Renal cortex interstitium (tissue), 11 donors: ENCODE measurements at regions not wholly inside any gene's neighbourhood (a gene's known extent, or its start where the extent isn't known, plus 50 kb on each side); places are given as distances from the start of the nearest gene placed in this dataset.

Source experiments
- DNase-seq, 11 donors: peaks; one replicate each; pipeline ENCODE4 v3.0.0-alpha.2; 2013; ENCODE audit warnings: low read depth in 9 of 11, low spot score in 4 of 11; ENCODE audit errors: extremely low read depth in 1 of 11

- DNase-seq, result no peak
Observed at GRCh38 chr2:164323978-164324377, 297.3 kb downstream of the GRB14 start.

DNA sequence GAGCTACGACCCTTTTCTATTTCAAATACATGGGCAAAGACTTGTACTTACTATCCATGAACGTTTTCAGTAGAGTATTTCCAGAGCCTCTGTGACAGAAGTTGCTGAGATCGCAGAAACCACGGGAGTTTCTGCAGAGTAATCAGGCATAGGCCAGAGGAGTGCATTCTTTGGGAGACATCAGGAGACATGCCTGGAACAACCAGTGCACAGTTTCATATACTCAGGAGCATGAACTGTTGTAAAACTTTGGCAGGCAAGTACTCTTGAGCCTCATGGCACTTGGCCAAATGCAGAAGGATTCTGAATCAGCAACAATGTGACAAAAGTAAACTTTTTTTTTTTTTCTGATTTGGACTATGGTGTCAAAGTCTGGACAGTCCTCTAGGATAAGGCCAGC lies 307.1 kb downstream of the GRB14 start:
- DNase-seq, result peak in 5 of 11 donors; percentile 3 to 22 (median 7)

- no peak for DNase-seq
Observed at GRCh38 chr2:164306872-164307271, 314.4 kb downstream of the GRB14 start.

GRCh38 chr2:164302786-164303185 lies 318.5 kb downstream of the GRB14 start:
- no peak for DNase-seq

DNA sequence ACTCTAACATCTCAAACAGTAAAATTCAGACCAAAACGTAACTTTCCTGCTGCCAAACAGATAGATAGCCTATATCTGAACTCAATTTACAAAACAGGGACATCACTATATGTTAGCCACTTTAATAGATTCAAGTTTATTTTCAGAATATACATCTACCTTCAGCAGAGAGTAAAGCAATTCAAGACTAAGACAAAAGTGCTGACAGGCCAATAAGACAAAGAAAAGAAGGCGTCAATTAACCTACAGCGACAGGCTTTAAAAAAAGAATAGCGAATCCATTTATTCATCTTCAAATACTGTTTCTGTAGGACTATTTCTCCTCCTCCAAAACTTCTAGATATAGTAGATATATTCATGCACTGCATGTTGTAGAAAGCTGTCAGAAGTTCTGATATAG lies 333.0 kb downstream of the GRB14 start:
- no peak for DNase-seq

DNA sequence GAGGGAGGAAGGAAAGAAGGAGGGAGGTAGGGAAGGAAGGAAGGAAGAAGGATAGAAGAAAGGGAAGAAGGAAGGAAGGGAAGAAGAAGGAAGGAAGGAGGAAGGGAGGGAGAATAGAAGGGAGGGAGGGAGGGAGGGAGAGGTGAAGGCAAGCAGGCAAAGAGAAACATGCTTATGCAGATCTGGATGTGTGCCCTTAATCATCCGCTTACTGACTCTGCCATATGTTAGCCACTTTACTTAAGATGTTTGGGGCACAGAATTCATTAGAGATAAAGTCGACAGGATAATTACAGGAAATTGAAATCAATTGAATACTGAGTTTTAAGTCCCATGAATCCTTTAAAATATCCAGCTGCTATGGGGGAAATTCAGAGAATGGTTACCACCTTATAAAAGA lies 334.2 kb downstream of the GRB14 start:
- no peak for DNase-seq

DNA sequence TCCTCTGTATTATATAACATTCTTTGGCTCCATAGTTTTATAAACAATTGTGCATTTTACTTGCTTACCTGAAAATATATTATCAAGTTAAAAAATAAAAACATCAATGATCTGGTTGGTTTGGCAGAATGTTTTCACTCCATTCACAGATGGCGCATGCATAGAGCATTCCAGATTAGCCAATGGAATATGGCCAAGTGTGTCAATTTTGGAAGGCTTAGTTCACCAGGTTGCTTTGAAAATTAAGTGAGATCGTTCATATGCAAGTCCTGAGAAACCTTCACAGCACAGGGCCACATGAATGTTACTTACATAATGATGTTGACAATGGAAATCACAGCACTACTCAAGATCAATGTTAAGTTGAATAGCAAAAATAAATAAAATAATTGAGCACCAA lies 335.7 kb downstream of the GRB14 start:
- DNase-seq, result no peak

- no peak for DNase-seq
Observed at GRCh38 chr2:164281896-164282295, 339.4 kb downstream of the GRB14 start.

GRCh38 chr2:164275659-164276058 lies 345.6 kb downstream of the GRB14 start:
- DNase-seq, result no peak

GRCh38 chr2:164260506-164260905 lies 360.8 kb downstream of the GRB14 start:
- no peak for DNase-seq

DNA sequence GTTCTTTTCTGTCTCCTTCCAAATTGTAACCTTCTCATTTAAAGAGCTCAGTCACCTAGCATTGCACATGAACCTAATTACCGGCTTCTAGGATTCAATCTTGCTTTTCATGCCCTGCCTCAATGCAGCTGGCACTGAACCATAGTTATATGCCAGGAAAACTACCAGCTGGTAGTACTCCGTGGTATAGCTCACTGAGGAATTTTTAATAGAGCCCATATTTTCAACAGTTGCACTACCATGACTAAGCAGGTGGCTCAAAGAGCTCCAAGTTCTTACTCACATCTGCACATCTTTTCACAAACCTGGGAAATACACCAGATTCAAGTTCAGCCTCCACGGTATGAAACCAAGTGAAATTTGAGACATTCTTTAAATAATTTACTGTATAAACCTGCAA lies 363.5 kb downstream of the GRB14 start:
- no peak for DNase-seq

- no peak for DNase-seq
Observed at GRCh38 chr2:164252568-164253287, 368.6 kb downstream of the GRB14 start.

DNA sequence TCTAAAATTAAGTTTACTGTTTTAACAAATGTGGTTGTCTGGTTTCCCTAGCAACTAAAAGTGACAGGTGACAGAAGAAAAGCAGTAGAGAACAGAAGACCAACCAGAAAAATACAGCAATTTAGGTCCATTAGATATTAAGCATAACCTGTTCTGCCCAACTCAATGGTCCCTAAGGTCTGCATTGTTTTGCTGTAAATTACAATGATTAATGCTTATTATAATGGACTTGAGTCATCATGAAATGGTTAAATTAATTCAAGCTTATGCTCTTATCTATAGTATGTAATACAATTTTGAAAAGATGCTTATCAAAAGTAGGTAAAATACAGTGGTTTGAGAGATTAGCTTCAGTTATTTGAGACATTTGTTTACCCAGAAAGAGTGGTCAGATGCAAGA lies 378.0 kb downstream of the GRB14 start:
- no peak for DNase-seq

DNA sequence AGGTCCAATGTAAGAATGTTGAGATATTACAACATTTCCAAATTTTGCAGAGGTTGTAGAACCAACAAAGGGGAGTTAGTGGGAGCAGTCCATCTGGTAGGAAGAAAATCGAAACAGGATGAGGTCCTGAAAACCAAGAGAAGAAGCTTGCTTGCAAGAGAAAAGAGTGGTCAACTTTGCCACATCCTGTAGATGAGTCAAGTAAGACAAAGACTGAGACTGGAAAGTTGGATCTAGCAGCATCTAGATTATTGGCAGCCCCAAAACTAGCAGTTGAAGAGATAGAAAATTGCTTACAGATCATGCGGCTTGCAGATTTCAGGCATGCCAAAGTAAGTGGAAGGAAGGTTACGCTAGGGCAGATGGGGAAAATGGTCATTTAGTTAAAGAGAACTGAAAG lies 378.9 kb downstream of the GRB14 start:
- DNase-seq, result no peak

DNA sequence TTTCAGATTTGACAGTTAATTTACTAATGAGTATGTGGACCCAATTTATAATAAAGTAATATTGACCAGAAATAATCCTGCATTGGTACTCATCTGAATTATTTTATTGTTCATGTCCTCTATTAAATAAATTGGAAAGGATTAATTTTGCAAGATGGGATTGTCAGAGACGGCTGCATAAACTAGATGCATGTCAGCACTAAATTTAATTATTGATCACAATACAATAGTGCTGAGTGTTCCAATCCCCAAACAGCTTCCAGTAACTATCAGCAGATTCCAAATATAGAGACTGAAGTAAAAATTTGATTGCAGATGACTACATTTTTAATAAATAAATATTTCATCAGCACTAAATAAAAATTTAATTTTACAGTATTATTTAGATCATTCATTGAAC lies 387.2 kb downstream of the GRB14 start:
- DNase-seq, result no peak

GRCh38 chr2:164224007-164224406 lies 397.3 kb downstream of the GRB14 start:
- no peak for DNase-seq

- DNase-seq, result no peak
Observed at GRCh38 chr2:164221473-164221872, 399.8 kb downstream of the GRB14 start.

GRCh38 chr2:164220265-164220664 lies 401.0 kb downstream of the GRB14 start:
- DNase-seq, result no peak

- DNase-seq, result no peak
Observed at GRCh38 chr2:164213916-164214315, 407.4 kb downstream of the GRB14 start.

- no peak for DNase-seq
Observed at GRCh38 chr2:164205347-164205746, 415.9 kb downstream of the GRB14 start.

GRCh38 chr2:164203131-164203530 lies 418.2 kb downstream of the GRB14 start:
- DNase-seq, result no peak
